IMR-90 (cell line): ENCODE measurements at regions not wholly inside any gene's neighbourhood (a gene's known extent, or its start where the extent isn't known, plus 50 kb on each side); places are given as distances from the start of the nearest gene placed in this dataset.

Experiments used
- MAZ ChIP-seq: IDR thresholded peaks from 2 replicates; pipeline ENCODE4 v1.6.1; 2012; ENCODE audit warnings: low read depth, mild to moderate bottlenecking, low read length, improper control_type of control experiment, moderate library complexity, borderline replicate concordance
- POLR2A ChIP-seq: IDR thresholded peaks from 2 replicates; pipeline ENCODE4 v1.6.1; 2012; ENCODE audit warnings: mild to moderate bottlenecking, low read depth, low read length
- TF ChIP-seq, protein P1 (sequence below): conservative IDR thresholded peaks from 2 replicates; pipeline ENCODE4 v1.5.1; 2012; ENCODE audit warnings: mild to moderate bottlenecking, low read depth, low read length, improper control_type of control experiment

DNA sequence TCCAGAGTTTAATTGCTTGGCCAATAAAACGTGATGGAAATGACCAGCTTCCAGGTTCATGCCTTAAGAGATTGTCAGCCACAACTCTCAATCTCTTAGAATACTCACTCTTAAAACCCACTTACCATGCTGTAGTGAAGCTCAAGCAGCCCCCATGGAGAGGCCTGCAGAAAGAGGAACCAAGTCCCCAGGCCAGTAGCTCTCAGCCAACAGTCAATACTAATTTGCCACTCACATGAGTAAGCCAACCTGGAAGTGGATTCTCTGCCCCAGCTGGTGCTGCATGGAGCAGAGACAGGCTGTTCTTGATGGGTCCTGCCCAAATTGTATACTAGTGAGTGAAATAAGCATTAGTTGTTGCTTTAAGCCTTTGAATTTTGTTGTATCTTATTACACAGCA lies 155.9 kb downstream of the OXSM start:
- TF ChIP-seq POLR2A (no peak), MAZ (no peak)
- TF ChIP-seq, protein P1, sequence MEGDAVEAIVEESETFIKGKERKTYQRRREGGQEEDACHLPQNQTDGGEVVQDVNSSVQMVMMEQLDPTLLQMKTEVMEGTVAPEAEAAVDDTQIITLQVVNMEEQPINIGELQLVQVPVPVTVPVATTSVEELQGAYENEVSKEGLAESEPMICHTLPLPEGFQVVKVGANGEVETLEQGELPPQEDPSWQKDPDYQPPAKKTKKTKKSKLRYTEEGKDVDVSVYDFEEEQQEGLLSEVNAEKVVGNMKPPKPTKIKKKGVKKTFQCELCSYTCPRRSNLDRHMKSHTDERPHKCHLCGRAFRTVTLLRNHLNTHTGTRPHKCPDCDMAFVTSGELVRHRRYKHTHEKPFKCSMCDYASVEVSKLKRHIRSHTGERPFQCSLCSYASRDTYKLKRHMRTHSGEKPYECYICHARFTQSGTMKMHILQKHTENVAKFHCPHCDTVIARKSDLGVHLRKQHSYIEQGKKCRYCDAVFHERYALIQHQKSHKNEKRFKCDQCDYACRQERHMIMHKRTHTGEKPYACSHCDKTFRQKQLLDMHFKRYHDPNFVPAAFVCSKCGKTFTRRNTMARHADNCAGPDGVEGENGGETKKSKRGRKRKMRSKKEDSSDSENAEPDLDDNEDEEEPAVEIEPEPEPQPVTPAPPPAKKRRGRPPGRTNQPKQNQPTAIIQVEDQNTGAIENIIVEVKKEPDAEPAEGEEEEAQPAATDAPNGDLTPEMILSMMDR, result no peak
